GM23338 (cell line): ENCODE measurements at regions not wholly inside any gene's neighbourhood (a gene's known extent, or its start where the extent isn't known, plus 50 kb on each side); places are given as distances from the start of the nearest gene placed in this dataset.

Experiments used
- ATAC-seq: fragments of 200-7000 bp; cut with Tn5 transposase; 3 replicates; pipeline ENCODE4 v1.9.1; 2020
- DNase-seq: peaks from one replicate; pipeline ENCODE4 v3.0.0-alpha.2; 2015; ENCODE audit warnings: low spot score
- H2AFZ ChIP-seq: fragments of 200-600 bp; sonication (generic); 2 replicates; pipeline ENCODE4 v1.8.0; 2016; ENCODE audit warnings: antibody characterized with exemption, mild to moderate bottlenecking, moderate library complexity
- H3F3A ChIP-seq: fragments of 200-600 bp; sonication (generic); replicated peaks from 2 replicates; pipeline ENCODE4 v1.8.0; 2017; ENCODE audit warnings: antibody characterized with exemption, mixed run types, low read depth
- H3K27ac ChIP-seq: fragments of 200-600 bp; sonication (generic); 2 replicates; pipeline ENCODE4 v1.6.1; 2016; ENCODE audit warnings: low read depth
- H3K27me3 ChIP-seq: fragments of 200-600 bp; sonication (generic); 2 replicates; pipeline ENCODE4 v1.8.0; 2016; ENCODE audit warnings: mild to moderate bottlenecking, mixed run types, moderate library complexity; ENCODE audit not compliant: insufficient read depth
- H3K36me3 ChIP-seq: fragments of 200-600 bp; sonication (generic); 2 replicates; pipeline ENCODE4 v1.8.0; 2016; ENCODE audit warnings: mild to moderate bottlenecking; ENCODE audit not compliant: insufficient read depth
- H3K4me1 ChIP-seq: fragments of 200-600 bp; sonication (generic); 2 replicates; pipeline ENCODE4 v1.8.0; 2016; ENCODE audit warnings: mild to moderate bottlenecking, moderate library complexity; ENCODE audit not compliant: insufficient read depth
- H3K4me2 ChIP-seq: fragments of 200-600 bp; sonication (generic); 2 replicates; pipeline ENCODE4 v1.7.1; 2017; ENCODE audit warnings: mixed run types
- H3K4me3 ChIP-seq: fragments of 200-600 bp; sonication (generic); 2 replicates; pipeline ENCODE4 v1.6.1; 2016; ENCODE audit warnings: mixed run types
- H3K79me2 ChIP-seq: fragments of 200-600 bp; sonication (generic); replicated peaks from 2 replicates; pipeline ENCODE4 v1.8.0; 2017; ENCODE audit warnings: mild to moderate bottlenecking; ENCODE audit not compliant: insufficient read depth
- H3K9me2 ChIP-seq: fragments of 200-600 bp; sonication (generic); 2 replicates; pipeline ENCODE4 v1.8.0; 2017; ENCODE audit not compliant: insufficient read depth
- H4K20me1 ChIP-seq: fragments of 200-600 bp; sonication (generic); replicated peaks from 2 replicates; pipeline ENCODE4 v1.8.0; 2017; ENCODE audit warnings: mild to moderate bottlenecking; ENCODE audit not compliant: insufficient read depth
- H3K27ac Mint-ChIP-seq: 2 replicates; pipeline ENCODE4 v1.8.0; 2020; ENCODE audit warnings: inconsistent platforms, mild to moderate bottlenecking, moderate library complexity, mixed read lengths
- H3K27me3 Mint-ChIP-seq: 3 replicates; pipeline ENCODE4 v1.8.0; 2022; ENCODE audit warnings: low read depth, mild to moderate bottlenecking, moderate library complexity, mixed read lengths, inconsistent platforms; ENCODE audit not compliant: insufficient read depth, poor library complexity
- H3K36me3 Mint-ChIP-seq: 3 replicates; pipeline ENCODE4 v1.8.0; 2021; ENCODE audit warnings: low read depth, mild to moderate bottlenecking, inconsistent platforms, moderate library complexity, mixed read lengths
- H3K4me1 Mint-ChIP-seq: 3 replicates; pipeline ENCODE4 v1.8.0; 2020; ENCODE audit warnings: mild to moderate bottlenecking, inconsistent platforms, mixed read lengths
- H3K4me3 Mint-ChIP-seq: 3 replicates; pipeline ENCODE4 v1.8.0; 2021; ENCODE audit warnings: moderate library complexity, mild to moderate bottlenecking, inconsistent platforms, mixed read lengths
- H3K9me3 Mint-ChIP-seq: 3 replicates; pipeline ENCODE4 v1.8.0; 2020; ENCODE audit warnings: moderate library complexity, mild to moderate bottlenecking, inconsistent platforms, mixed read lengths
- CTCF ChIP-seq, 2 experiments: fragments of 200-600 bp in 1 of 2; sonication (generic) in 1 of 2; conservative IDR thresholded peaks; 2 replicates each; pipeline versions ENCODE4 v1.5.1 to v1.6.1; 2016 to 2017; ENCODE audit warnings: antibody characterized with exemption in 2 of 2, low read depth in 2 of 2, mild to moderate bottlenecking in 2 of 2, moderate library complexity in 1 of 2
- REST ChIP-seq: IDR thresholded peaks from one replicate; pipeline ENCODE4 v1.6.1; 2018; ENCODE audit warnings: antibody characterized with exemption; ENCODE audit not compliant: unreplicated experiment
- ZNF114 ChIP-seq: fragments of 250-450 bp; sonication (Bioruptor Pico); IDR thresholded peaks from 2 replicates; pipeline ENCODE4 v1.5.0; 2020; ENCODE audit warnings: mild to moderate bottlenecking, moderate library complexity

- no peak for ATAC-seq
- Histone ChIP-seq H3K36me3 (no peaks in the 10 kb centered on the region), H2AFZ (no peak overlapping the region), H3K79me2 (no peaks in the 10 kb centered on the region), H3K9me2 (no peaks in the 10 kb centered on the region), H3K4me3 (no peak overlapping the region), H3K27ac (no peak overlapping the region), H3F3A (no peaks in the 10 kb centered on the region), H3K4me2 (no peak overlapping the region), H4K20me1 (no peaks in the 10 kb centered on the region), H3K4me1 (no peaks in the 10 kb centered on the region), H3K27me3 (no peaks in the 10 kb centered on the region)
- H3K36me3 Mint-ChIP-seq = no peaks in the 10 kb centered on the region
- H3K27ac Mint-ChIP-seq = no peak overlapping the region
- peaks cover 2% of the 10 kb centered on the region for H3K27me3 Mint-ChIP-seq
- H3K9me3 Mint-ChIP-seq = no peaks in the 10 kb centered on the region
- TF ChIP-seq CTCF (conservative IDR thresholded peaks at IDR 0.05; ENCODE audit: low read depth in 2 of 2) (no peak), REST (no peak), ZNF114 (CRISPR knock-in tag) (no peak)
- H3K4me3 Mint-ChIP-seq = no peak overlapping the region
- no peak for DNase-seq
- H3K4me1 Mint-ChIP-seq = peaks cover 5% of the 10 kb centered on the region; the same call in 2 of the 3 replicates
Observed at GRCh38 chrX:69096963-69097362, 68.3 kb downstream of the PJA1 start.

GRCh38 chrX:69094977-69095669, 70.1 kb downstream of the PJA1 start:
- TF ChIP-seq REST = no peak
- DNase-seq (no peak), ATAC-seq (no peak)
- no peaks in the 10 kb centered on the region for H3K36me3 Mint-ChIP-seq
- H3K9me3 Mint-ChIP-seq = no peaks in the 10 kb centered on the region
- Histone ChIP-seq H3K4me1 (no peaks in the 10 kb centered on the region), H3K27me3 (no peaks in the 10 kb centered on the region), H3K36me3 (no peaks in the 10 kb centered on the region), H3F3A (no peaks in the 10 kb centered on the region), H3K4me3 (no peak overlapping the region), H3K4me2 (no peak overlapping the region), H2AFZ (no peak overlapping the region), H3K79me2 (no peaks in the 10 kb centered on the region), H3K9me2 (no peaks in the 10 kb centered on the region), H4K20me1 (no peaks in the 10 kb centered on the region), H3K27ac (no peak overlapping the region)
- H3K4me1 Mint-ChIP-seq = peaks cover 2% of the 10 kb centered on the region; the same call in 1 of the 3 replicates
- peaks cover 2% of the 10 kb centered on the region for H3K27me3 Mint-ChIP-seq
- no peak overlapping the region for H3K27ac Mint-ChIP-seq
- H3K4me3 Mint-ChIP-seq = no peak overlapping the region
